ENCODE measurements at regions not wholly inside any gene's neighbourhood (a gene's known extent, or its start where the extent isn't known, plus 50 kb on each side); places are given as distances from the start of the nearest gene placed in this dataset.

- intact Hi-C loops (cut with DNase I), result no loop called here
- Histone ChIP-seq H3K4me1 (no peaks in the 10 kb centered on the region), H3K36me3 (no peaks in the 10 kb centered on the region), H3K4me3 (replicated peaks in 1 of 3) (no peak overlapping the region), H3K9me3 (no peaks in the 10 kb centered on the region), H3K27ac (no peak overlapping the region), H3K27me3 (no peaks in the 10 kb centered on the region)
- TF ChIP-seq CTCF (IDR thresholded peaks at IDR 0.05) (no peak), POLR2A (IDR thresholded peaks at IDR 0.05) (no peak)
- 92 to 98% methylated on average over 2 of the region's 2 CpGs for WGBS, 2 donors
- DNase-seq, result no peak
Observed at GRCh38 chr14:71264260-71264659, 357.0 kb downstream of the PCNX1 start.

- Histone ChIP-seq H3K36me3 (no peaks in the 10 kb centered on the region), H3K4me1 (no peaks in the 10 kb centered on the region), H3K4me3 (replicated peaks in 1 of 3) (no peak overlapping the region), H3K9me3 (no peaks in the 10 kb centered on the region), H3K27me3 (no peaks in the 10 kb centered on the region), H3K27ac (no peak overlapping the region)
- intact Hi-C loops (cut with DNase I), result no loop called here
- no peak for DNase-seq
- no peak for TF ChIP-seq CTCF (IDR thresholded peaks at IDR 0.05)
- TF ChIP-seq POLR2A (IDR thresholded peaks at IDR 0.05), result no peak
- WGBS, 2 donors, result 63 to 83% methylated on average over 5 of the region's 5 CpGs
Observed at GRCh38 chr14:71267007-71267513, 359.8 kb downstream of the PCNX1 start.

GRCh38 chr14:71267691-71268090 lies 360.4 kb downstream of the PCNX1 start:
- Histone ChIP-seq H3K4me3 (replicated peaks in 1 of 3) (no peak overlapping the region), H3K9me3 (no peaks in the 10 kb centered on the region), H3K27me3 (no peaks in the 10 kb centered on the region), H3K36me3 (no peaks in the 10 kb centered on the region), H3K27ac (no peak overlapping the region), H3K4me1 (no peaks in the 10 kb centered on the region)
- intact Hi-C loops (cut with DNase I), result no loop called here
- DNase-seq, result no peak
- 43 to 61% methylated on average over 2 of the region's 2 CpGs for WGBS, 2 donors
- TF ChIP-seq CTCF (IDR thresholded peaks at IDR 0.05) (no peak), POLR2A (IDR thresholded peaks at IDR 0.05) (no peak)

GRCh38 chr14:71270111-71270510 lies 362.9 kb downstream of the PCNX1 start:
- no peak for DNase-seq
- Histone ChIP-seq H3K36me3 (no peaks in the 10 kb centered on the region), H3K27me3 (no peaks in the 10 kb centered on the region), H3K9me3 (no peaks in the 10 kb centered on the region), H3K4me1 (no peaks in the 10 kb centered on the region), H3K4me3 (replicated peaks in 1 of 3) (no peak overlapping the region), H3K27ac (no peak overlapping the region)
- intact Hi-C loops (cut with DNase I), result no loop called here
- TF ChIP-seq POLR2A (IDR thresholded peaks at IDR 0.05) (no peak), CTCF (IDR thresholded peaks at IDR 0.05) (no peak)
- 94 to 96% methylated on average over 1 of the region's 1 CpG for WGBS, 2 donors

GRCh38 chr14:71271166-71271945 lies 364.1 kb downstream of the PCNX1 start:
- Histone ChIP-seq H3K4me1 (no peaks in the 10 kb centered on the region), H3K27me3 (no peaks in the 10 kb centered on the region), H3K36me3 (no peaks in the 10 kb centered on the region), H3K4me3 (replicated peaks in 1 of 3) (no peak overlapping the region), H3K27ac (no peak overlapping the region), H3K9me3 (no peaks in the 10 kb centered on the region)
- intact Hi-C loops (cut with DNase I), result no loop called here
- 85 to 86% methylated on average over 9 of the region's 9 CpGs for WGBS, 2 donors
- DNase-seq, result no peak
- no peak for TF ChIP-seq POLR2A (IDR thresholded peaks at IDR 0.05)
- TF ChIP-seq CTCF (IDR thresholded peaks at IDR 0.05), result no peak
